OCI-M2 (cell line): ENCODE measurements at regions not wholly inside any gene's neighbourhood (a gene's known extent, or its start where the extent isn't known, plus 50 kb on each side); places are given as distances from the start of the nearest gene placed in this dataset.

ENCODE experiments used
- DNase-seq: peaks from one replicate; lab custom pipeline; 2025; ENCODE audit not compliant: unreplicated experiment; lab: John Stamatoyannopoulos, UW

- no peak for DNase-seq
Measured at GRCh38 chr20:9920866-9921265, 82.0 kb upstream of the PAK5 start.

GRCh38 chr20:9919271-9920014 lies 80.6 kb upstream of the PAK5 start:
- DNase-seq: no peak

- no peak for DNase-seq
Measured at GRCh38 chr20:9918348-9918747, 79.5 kb upstream of the PAK5 start.

GRCh38 chr20:9916761-9917160 lies 77.9 kb upstream of the PAK5 start:
- no peak for DNase-seq

- peak; percentile 10 for DNase-seq
Measured at GRCh38 chr20:9912858-9913434, 74.1 kb upstream of the PAK5 start.

- DNase-seq: no peak
Measured at GRCh38 chr20:9912290-9912689, 73.4 kb upstream of the PAK5 start.

GRCh38 chr20:9911519-9911918 lies 72.6 kb upstream of the PAK5 start:
- DNase-seq: no peak

GRCh38 chr20:9909167-9909566 lies 70.3 kb upstream of the PAK5 start:
- DNase-seq: no peak

- no peak for DNase-seq
Measured at GRCh38 chr20:9903048-9903655, 64.3 kb upstream of the PAK5 start.

- no peak for DNase-seq
Measured at GRCh38 chr20:9889270-9889981, 50.5 kb upstream of the PAK5 start.
